Esophagus muscularis mucosa (tissue), 4 donors: ENCODE measurements at regions not wholly inside any gene's neighbourhood (a gene's known extent, or its start where the extent isn't known, plus 50 kb on each side); places are given as distances from the start of the nearest gene placed in this dataset.

Experiments
- CTCF ChIP-seq, 3 experiments: fragments of 200-600 bp in 2 of 3; fragments of 450-650 bp in 1 of 3; sonication (generic) in 2 of 3; IDR thresholded peaks; one replicate each; pipeline ENCODE4 v1.5.1; 2017 to 2019; ENCODE audit warnings: antibody characterized with exemption in 3 of 3, mild to moderate bottlenecking in 2 of 3, moderate library complexity in 1 of 3
- EP300 ChIP-seq: sonication (generic); formaldehyde crosslinking; IDR thresholded peaks from one replicate; pipeline ENCODE4 v1.6.1; 2017; ENCODE audit warnings: antibody characterized with exemption
- POLR2A ChIP-seq: fragments of 450-650 bp; IDR thresholded peaks from one replicate; pipeline ENCODE4 v1.6.1; 2017; ENCODE audit warnings: antibody characterized with exemption, moderate library complexity, mild to moderate bottlenecking, low read depth
- POLR2AphosphoS5 ChIP-seq, 2 donors: sonication (generic); formaldehyde crosslinking; IDR thresholded peaks; one replicate each; pipeline ENCODE4 v1.6.1; 2017; ENCODE audit warnings: antibody characterized with exemption in 2 of 2

GRCh38 chr13:72293206-72293605, 426.2 kb upstream of the DACH1 start:
- no peak for TF ChIP-seq CTCF (IDR thresholded peaks at IDR 0.05)
- no peak for TF ChIP-seq POLR2AphosphoS5 (IDR thresholded peaks at IDR 0.05)
- TF ChIP-seq POLR2A = no peak
- TF ChIP-seq EP300 = no peak
